Transverse colon (tissue), 4 donors: ENCODE measurements at regions not wholly inside any gene's neighbourhood (a gene's known extent, or its start where the extent isn't known, plus 50 kb on each side); places are given as distances from the start of the nearest gene placed in this dataset.
"Not testable (repeated sequence)": the region's sequence is repeated elsewhere in the genome, so short reads cannot be mapped to it uniquely, and the experiment has no call there.

Source experiments
- CTCF ChIP-seq, 5 experiments: fragments of 200-600 bp in 3 of 5; fragments of 450-650 bp in 2 of 5; sonication (generic) in 3 of 5; IDR thresholded peaks; 1 replicate in 2 of 5; 2 replicates in 3 of 5; pipeline ENCODE4 v1.5.1; 2016 to 2017; ENCODE audit warnings: antibody characterized with exemption in 5 of 5, inconsistent platforms in 3 of 5, mild to moderate bottlenecking in 2 of 5, moderate library complexity in 1 of 5
- EP300 ChIP-seq: sonication (generic); formaldehyde crosslinking; IDR thresholded peaks from one replicate; pipeline ENCODE4 v1.6.1; 2017; ENCODE audit warnings: antibody characterized with exemption, low read depth
- POLR2A ChIP-seq: fragments of 450-650 bp; IDR thresholded peaks from one replicate; pipeline ENCODE4 v1.6.1; 2016; ENCODE audit warnings: antibody characterized with exemption, mild to moderate bottlenecking, moderate library complexity
- POLR2AphosphoS5 ChIP-seq, 3 donors: sonication (generic); formaldehyde crosslinking; IDR thresholded peaks; one replicate each; pipeline ENCODE4 v1.6.1; 2016; ENCODE audit warnings: antibody characterized with exemption in 3 of 3

DNA sequence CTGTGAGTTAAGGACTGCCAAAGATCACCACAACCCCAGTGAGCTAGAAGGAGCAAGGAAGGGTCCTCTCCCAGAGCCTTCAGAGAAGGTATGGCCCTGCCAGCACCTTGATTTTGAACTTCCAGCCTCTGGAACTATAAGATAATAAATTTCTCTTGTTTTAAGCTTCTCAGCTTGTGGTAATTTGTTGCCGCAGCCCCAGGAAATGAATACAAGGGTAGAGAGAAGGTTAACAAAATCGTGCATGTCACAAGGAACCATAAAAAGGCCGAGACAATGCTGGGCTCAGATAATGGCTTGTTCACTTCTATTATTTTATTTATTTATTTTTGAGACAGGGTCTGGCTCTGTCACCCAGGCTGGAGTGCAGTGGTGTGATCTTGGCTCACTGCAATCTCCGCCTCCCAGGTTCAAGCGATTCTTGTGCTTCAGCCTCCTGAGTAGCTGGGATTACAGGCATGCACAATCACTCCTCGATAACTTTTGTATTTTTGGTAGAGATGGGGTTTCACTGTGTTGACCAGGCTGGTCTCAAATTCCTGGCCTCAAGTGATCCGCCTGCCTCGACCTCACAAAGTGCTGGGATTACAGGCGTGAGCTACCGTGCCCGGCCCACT is 71.5 kb downstream of the WSB1 start:
- TF ChIP-seq POLR2AphosphoS5 (IDR thresholded peaks at IDR 0.05); POLR2A; CTCF (IDR thresholded peaks at IDR 0.05); EP300: not testable (repeated sequence)
